ENCODE measurements at regions not wholly inside any gene's neighbourhood (a gene's known extent, or its start where the extent isn't known, plus 50 kb on each side); places are given as distances from the start of the nearest gene placed in this dataset.

- no peak overlapping the region for H3K9ac ChIP-seq (ENCODE audit: low read length in 5 of 5)
- peaks cover 0 to 34% (median 8%) of the 10 kb centered on the region in 5 donors for H3K4me1 ChIP-seq (ENCODE audit: control insufficient read depth in 5 of 5, insufficient read depth in 5 of 5, low read length in 5 of 5)
- no peaks in the 10 kb centered on the region for H3K27me3 ChIP-seq (ENCODE audit: control insufficient read depth in 5 of 5, insufficient read depth in 4 of 5, low read length in 5 of 5)
- no peaks in the 10 kb centered on the region for H3K36me3 ChIP-seq (ENCODE audit: control insufficient read depth in 5 of 5, insufficient read depth in 5 of 5, low read length in 5 of 5)
- H3K27ac ChIP-seq (ENCODE audit: low read depth, low read length) = no peak overlapping the region
- H3K9me3 ChIP-seq (ENCODE audit: control insufficient read depth in 5 of 5, low read length in 5 of 5) = no peaks in the 10 kb centered on the region
- no peak overlapping the region for H3K4me3 ChIP-seq (ENCODE audit: low read depth in 1 of 5, low read length in 5 of 5)
Observed at GRCh38 chr2:15701341-15701907, 109.8 kb downstream of the DDX1 start.

- no peak overlapping the region for H3K27ac ChIP-seq (ENCODE audit: low read depth, low read length)
- H3K4me1 ChIP-seq (ENCODE audit: control insufficient read depth in 5 of 5, insufficient read depth in 5 of 5, low read length in 5 of 5) = peaks cover 0 to 34% (median 8%) of the 10 kb centered on the region in 5 donors
- no peaks in the 10 kb centered on the region for H3K9me3 ChIP-seq (ENCODE audit: control insufficient read depth in 5 of 5, low read length in 5 of 5)
- H3K36me3 ChIP-seq (ENCODE audit: control insufficient read depth in 5 of 5, insufficient read depth in 5 of 5, low read length in 5 of 5) = no peaks in the 10 kb centered on the region
- H3K4me3 ChIP-seq (ENCODE audit: low read depth in 1 of 5, low read length in 5 of 5) = no peak overlapping the region
- no peak overlapping the region for H3K9ac ChIP-seq (ENCODE audit: low read length in 5 of 5)
- no peaks in the 10 kb centered on the region for H3K27me3 ChIP-seq (ENCODE audit: control insufficient read depth in 5 of 5, insufficient read depth in 4 of 5, low read length in 5 of 5)
Observed at GRCh38 chr2:15701991-15702390, 110.3 kb downstream of the DDX1 start.

DNA sequence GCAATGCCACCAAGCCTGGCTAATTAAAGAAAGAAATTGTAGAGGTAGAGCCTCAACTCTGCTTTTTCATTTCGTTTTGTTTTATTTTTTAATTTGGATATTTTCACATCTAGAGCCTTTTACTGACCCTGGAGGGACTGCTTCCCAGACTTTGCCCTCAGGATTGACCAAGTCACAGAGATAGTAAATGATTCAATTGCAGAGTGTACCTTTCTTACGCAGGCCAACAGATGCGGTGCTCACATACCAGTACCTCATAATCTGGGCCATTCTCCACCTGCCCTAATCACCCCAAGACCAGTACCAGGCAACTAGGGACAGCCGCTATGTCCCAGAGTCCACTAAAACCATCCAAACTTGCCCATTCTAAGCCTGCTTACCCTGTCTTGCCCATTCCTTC, 110.8 kb downstream of the DDX1 start:
- no peaks in the 10 kb centered on the region for H3K36me3 ChIP-seq (ENCODE audit: control insufficient read depth in 5 of 5, insufficient read depth in 5 of 5, low read length in 5 of 5)
- H3K9me3 ChIP-seq (ENCODE audit: control insufficient read depth in 5 of 5, low read length in 5 of 5) = no peaks in the 10 kb centered on the region
- no peak overlapping the region for H3K4me3 ChIP-seq (ENCODE audit: low read depth in 1 of 5, low read length in 5 of 5)
- no peak overlapping the region for H3K9ac ChIP-seq (ENCODE audit: low read length in 5 of 5)
- H3K27ac ChIP-seq (ENCODE audit: low read depth, low read length) = no peak overlapping the region
- H3K4me1 ChIP-seq (ENCODE audit: control insufficient read depth in 5 of 5, insufficient read depth in 5 of 5, low read length in 5 of 5) = peaks cover 0 to 34% (median 8%) of the 10 kb centered on the region in 5 donors
- no peaks in the 10 kb centered on the region for H3K27me3 ChIP-seq (ENCODE audit: control insufficient read depth in 5 of 5, insufficient read depth in 4 of 5, low read length in 5 of 5)

DNA sequence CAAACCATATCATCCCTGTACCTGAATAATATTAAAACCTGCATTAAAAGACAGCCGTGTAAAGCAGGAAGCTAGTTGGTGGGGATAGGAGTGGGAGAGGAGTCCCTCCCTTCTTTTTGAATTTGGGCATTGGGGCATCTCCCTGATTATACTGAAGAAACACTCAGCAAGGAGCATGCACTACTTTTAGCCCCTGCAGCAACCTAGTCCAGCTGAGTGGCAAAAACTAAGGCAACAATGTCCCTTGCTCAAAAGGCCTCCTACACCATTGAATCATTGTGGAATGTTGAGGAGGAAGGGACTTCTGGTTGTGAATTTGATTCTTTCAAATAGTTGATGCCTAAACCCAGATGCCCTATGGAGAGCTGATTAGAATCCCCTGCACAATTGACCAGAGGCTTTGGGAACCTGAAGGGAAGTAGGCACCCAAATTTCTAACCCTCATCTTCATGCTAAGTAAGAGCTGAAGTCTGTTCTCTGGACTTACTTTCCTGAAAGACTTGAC, 111.7 kb downstream of the DDX1 start:
- Histone ChIP-seq H3K36me3 (ENCODE audit: control insufficient read depth in 5 of 5, insufficient read depth in 5 of 5, low read length in 5 of 5) (no peaks in the 10 kb centered on the region), H3K4me1 (ENCODE audit: control insufficient read depth in 5 of 5, insufficient read depth in 5 of 5, low read length in 5 of 5) (peaks cover 0 to 34% (median 8%) of the 10 kb centered on the region in 5 donors), H3K4me3 (ENCODE audit: low read depth in 1 of 5, low read length in 5 of 5) (no peak overlapping the region), H3K27ac (ENCODE audit: low read depth, low read length) (peak overlapping the region; percentile 81), H3K9me3 (ENCODE audit: control insufficient read depth in 5 of 5, low read length in 5 of 5) (no peaks in the 10 kb centered on the region), H3K27me3 (ENCODE audit: control insufficient read depth in 5 of 5, insufficient read depth in 4 of 5, low read length in 5 of 5) (no peaks in the 10 kb centered on the region), H3K9ac (ENCODE audit: low read length in 5 of 5) (no peak overlapping the region)

- Histone ChIP-seq H3K4me1 (ENCODE audit: control insufficient read depth in 5 of 5, insufficient read depth in 5 of 5, low read length in 5 of 5) (peaks cover 0 to 42% (median 8%) of the 10 kb centered on the region in 5 donors), H3K9me3 (ENCODE audit: control insufficient read depth in 5 of 5, low read length in 5 of 5) (no peaks in the 10 kb centered on the region), H3K36me3 (ENCODE audit: control insufficient read depth in 5 of 5, insufficient read depth in 5 of 5, low read length in 5 of 5) (no peaks in the 10 kb centered on the region), H3K4me3 (ENCODE audit: low read depth in 1 of 5, low read length in 5 of 5) (no peak overlapping the region), H3K27ac (ENCODE audit: low read depth, low read length) (peak overlapping the region; percentile 81), H3K9ac (ENCODE audit: low read length in 5 of 5) (no peak overlapping the region), H3K27me3 (ENCODE audit: control insufficient read depth in 5 of 5, insufficient read depth in 4 of 5, low read length in 5 of 5) (no peaks in the 10 kb centered on the region)
Observed at GRCh38 chr2:15704086-15704787, 112.6 kb downstream of the DDX1 start.

DNA sequence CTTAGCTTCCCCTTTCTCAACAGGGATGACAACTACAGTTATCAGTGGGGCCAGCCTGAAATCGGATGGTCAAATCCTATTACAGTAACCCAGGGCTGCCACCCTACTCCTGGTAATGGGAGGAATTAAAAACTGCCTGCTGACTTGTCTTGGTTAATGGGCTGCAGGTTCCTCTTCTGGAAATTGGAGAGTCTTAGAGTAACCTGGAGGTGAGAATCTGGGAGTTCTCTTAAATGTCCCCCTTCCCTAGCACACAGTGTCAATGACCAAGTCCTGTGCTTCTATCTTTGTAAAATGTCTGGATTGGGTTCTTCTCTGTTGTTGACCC, 113.1 kb downstream of the DDX1 start:
- H3K9ac ChIP-seq (ENCODE audit: low read length in 5 of 5) = no peak overlapping the region
- no peaks in the 10 kb centered on the region for H3K27me3 ChIP-seq (ENCODE audit: control insufficient read depth in 5 of 5, insufficient read depth in 4 of 5, low read length in 5 of 5)
- peaks cover 0 to 47% (median 8%) of the 10 kb centered on the region in 5 donors for H3K4me1 ChIP-seq (ENCODE audit: control insufficient read depth in 5 of 5, insufficient read depth in 5 of 5, low read length in 5 of 5)
- H3K9me3 ChIP-seq (ENCODE audit: control insufficient read depth in 5 of 5, low read length in 5 of 5) = no peaks in the 10 kb centered on the region
- H3K4me3 ChIP-seq (ENCODE audit: low read depth in 1 of 5, low read length in 5 of 5) = no peak overlapping the region
- H3K27ac ChIP-seq (ENCODE audit: low read depth, low read length) = no peak overlapping the region
- no peaks in the 10 kb centered on the region for H3K36me3 ChIP-seq (ENCODE audit: control insufficient read depth in 5 of 5, insufficient read depth in 5 of 5, low read length in 5 of 5)

DNA sequence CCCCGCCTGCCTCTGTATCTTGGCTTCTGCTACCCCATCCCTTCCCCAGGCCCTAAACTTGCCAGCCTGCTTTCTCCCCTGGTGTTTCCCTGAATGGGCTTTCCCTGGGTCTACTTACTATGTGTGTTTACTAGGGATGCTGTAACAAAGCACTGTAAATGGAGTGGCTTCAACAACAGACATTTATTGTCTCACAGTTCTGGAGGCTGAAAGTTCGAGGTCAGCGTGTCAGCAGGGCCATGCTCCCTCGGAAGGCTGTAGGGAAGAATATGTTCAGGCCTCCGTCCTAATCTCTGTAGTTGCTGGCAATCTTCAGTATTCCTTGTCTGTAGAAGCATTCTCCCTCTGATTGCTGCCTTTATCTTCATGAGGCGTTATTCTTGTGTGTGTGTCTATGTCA, 113.6 kb downstream of the DDX1 start:
- Histone ChIP-seq H3K4me3 (ENCODE audit: low read depth in 1 of 5, low read length in 5 of 5) (no peak overlapping the region), H3K27me3 (ENCODE audit: control insufficient read depth in 5 of 5, insufficient read depth in 4 of 5, low read length in 5 of 5) (no peaks in the 10 kb centered on the region), H3K9me3 (ENCODE audit: control insufficient read depth in 5 of 5, low read length in 5 of 5) (no peaks in the 10 kb centered on the region), H3K27ac (ENCODE audit: low read depth, low read length) (no peak overlapping the region), H3K36me3 (ENCODE audit: control insufficient read depth in 5 of 5, insufficient read depth in 5 of 5, low read length in 5 of 5) (no peaks in the 10 kb centered on the region), H3K4me1 (ENCODE audit: control insufficient read depth in 5 of 5, insufficient read depth in 5 of 5, low read length in 5 of 5) (peaks cover 0 to 50% (median 8%) of the 10 kb centered on the region in 5 donors), H3K9ac (ENCODE audit: low read length in 5 of 5) (no peak overlapping the region)

DNA sequence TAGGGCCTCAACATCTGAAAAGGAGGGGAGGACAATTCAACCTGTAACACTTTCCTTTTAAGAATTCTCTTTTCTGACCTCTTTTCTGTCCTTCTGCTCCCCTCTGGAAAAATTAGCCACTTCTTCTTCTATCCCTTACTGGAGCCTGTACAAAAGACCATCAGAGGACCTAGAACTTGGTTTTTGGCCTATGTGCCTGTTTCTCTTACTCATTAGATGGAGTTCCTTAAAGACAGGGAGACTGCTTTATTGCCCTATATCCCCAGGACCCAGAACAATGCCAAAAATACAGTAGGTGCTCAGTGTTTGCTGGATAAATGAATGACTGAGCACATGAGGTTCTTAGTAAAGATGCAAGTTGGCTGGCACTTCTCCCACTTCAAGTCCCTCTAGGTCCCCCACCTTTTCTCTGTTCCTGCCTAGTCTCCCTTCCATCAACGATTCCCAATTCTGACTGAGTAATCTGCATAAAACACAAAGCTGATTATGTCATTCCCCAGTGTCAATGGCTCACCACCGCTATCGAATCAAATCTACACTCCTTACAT, 114.2 kb downstream of the DDX1 start:
- H3K4me3 ChIP-seq (ENCODE audit: low read depth in 1 of 5, low read length in 5 of 5) = no peak overlapping the region
- H3K27ac ChIP-seq (ENCODE audit: low read depth, low read length) = no peak overlapping the region
- H3K27me3 ChIP-seq (ENCODE audit: control insufficient read depth in 5 of 5, insufficient read depth in 4 of 5, low read length in 5 of 5) = no peaks in the 10 kb centered on the region
- H3K9ac ChIP-seq (ENCODE audit: low read length in 5 of 5) = no peak overlapping the region
- peaks cover 0 to 45% (median 7%) of the 10 kb centered on the region in 5 donors for H3K4me1 ChIP-seq (ENCODE audit: control insufficient read depth in 5 of 5, insufficient read depth in 5 of 5, low read length in 5 of 5)
- no peaks in the 10 kb centered on the region for H3K36me3 ChIP-seq (ENCODE audit: control insufficient read depth in 5 of 5, insufficient read depth in 5 of 5, low read length in 5 of 5)
- H3K9me3 ChIP-seq (ENCODE audit: control insufficient read depth in 5 of 5, low read length in 5 of 5) = no peaks in the 10 kb centered on the region

DNA sequence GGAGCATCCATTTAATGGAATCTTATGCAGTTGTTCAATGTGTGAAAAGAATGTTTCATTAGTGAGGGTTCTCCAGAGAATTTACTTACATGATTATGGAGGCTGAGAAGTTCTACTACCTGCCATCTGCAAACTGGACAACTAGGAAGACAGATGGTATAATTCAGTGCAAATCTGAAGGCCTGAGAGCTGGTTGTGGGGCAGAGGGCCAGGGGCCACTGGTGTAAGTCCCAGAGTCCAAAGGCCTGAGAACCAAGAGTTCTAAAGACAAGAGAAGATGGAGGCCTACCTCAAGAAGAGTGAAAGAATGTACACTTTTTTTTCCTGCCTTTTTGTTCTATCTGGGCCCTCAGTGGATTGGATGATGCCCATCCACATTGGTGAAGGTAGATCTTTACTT, 114.8 kb downstream of the DDX1 start:
- Histone ChIP-seq H3K4me1 (ENCODE audit: control insufficient read depth in 5 of 5, insufficient read depth in 5 of 5, low read length in 5 of 5) (peaks cover 0 to 40% (median 4%) of the 10 kb centered on the region in 5 donors), H3K27me3 (ENCODE audit: control insufficient read depth in 5 of 5, insufficient read depth in 4 of 5, low read length in 5 of 5) (no peaks in the 10 kb centered on the region), H3K9ac (ENCODE audit: low read length in 5 of 5) (no peak overlapping the region), H3K9me3 (ENCODE audit: control insufficient read depth in 5 of 5, low read length in 5 of 5) (no peaks in the 10 kb centered on the region), H3K36me3 (ENCODE audit: control insufficient read depth in 5 of 5, insufficient read depth in 5 of 5, low read length in 5 of 5) (no peaks in the 10 kb centered on the region), H3K4me3 (ENCODE audit: low read depth in 1 of 5, low read length in 5 of 5) (no peak overlapping the region), H3K27ac (ENCODE audit: low read depth, low read length) (no peak overlapping the region)

- no peak overlapping the region for H3K27ac ChIP-seq (ENCODE audit: low read depth, low read length)
- no peak overlapping the region for H3K4me3 ChIP-seq (ENCODE audit: low read depth in 1 of 5, low read length in 5 of 5)
- H3K9me3 ChIP-seq (ENCODE audit: control insufficient read depth in 5 of 5, low read length in 5 of 5) = no peaks in the 10 kb centered on the region
- peaks cover 0 to 38% (median 4%) of the 10 kb centered on the region in 5 donors for H3K4me1 ChIP-seq (ENCODE audit: control insufficient read depth in 5 of 5, insufficient read depth in 5 of 5, low read length in 5 of 5)
- H3K36me3 ChIP-seq (ENCODE audit: control insufficient read depth in 5 of 5, insufficient read depth in 5 of 5, low read length in 5 of 5) = no peaks in the 10 kb centered on the region
- H3K9ac ChIP-seq (ENCODE audit: low read length in 5 of 5) = no peak overlapping the region
- H3K27me3 ChIP-seq (ENCODE audit: control insufficient read depth in 5 of 5, insufficient read depth in 4 of 5, low read length in 5 of 5) = no peaks in the 10 kb centered on the region
Observed at GRCh38 chr2:15706986-15707632, 115.4 kb downstream of the DDX1 start.

Data from subcutaneous abdominal adipose tissue (tissue), 5 donors.